Mucosa of descending colon (tissue), 3 donors: ENCODE measurements at regions not wholly inside any gene's neighbourhood (a gene's known extent, or its start where the extent isn't known, plus 50 kb on each side); places are given as distances from the start of the nearest gene placed in this dataset.

Experiments used
- ATAC-seq: fragments of 200-7000 bp; cut with Tn5 transposase; one replicate; pipeline ENCODE4 v1.9.1; 2020; ENCODE audit warnings: mild to moderate bottlenecking, moderate library complexity
- DNase-seq, 3 donors: peaks; one replicate each; pipeline ENCODE4 v3.0.0-alpha.2; 2020
- H3K36me3 ChIP-seq: fragments of 200-600 bp; one replicate; pipeline ENCODE4 v1.8.0; 2021; ENCODE audit warnings: low read depth, mild to moderate bottlenecking
- H3K4me1 ChIP-seq: fragments of 200-600 bp; one replicate; pipeline ENCODE4 v1.8.0; 2021; ENCODE audit warnings: low read depth, mild to moderate bottlenecking
- H3K4me3 ChIP-seq: fragments of 200-600 bp; one replicate; pipeline ENCODE4 v1.8.0; 2021; ENCODE audit warnings: mild to moderate bottlenecking
- H3K9me3 ChIP-seq: fragments of 200-600 bp; one replicate; pipeline ENCODE4 v1.8.0; 2021; ENCODE audit warnings: mild to moderate bottlenecking
- CTCF ChIP-seq: fragments of 200-600 bp; IDR thresholded peaks from one replicate; pipeline ENCODE4 v1.8.0; 2022; ENCODE audit warnings: antibody characterized with exemption, mild to moderate bottlenecking
- intact Hi-C, 2 donors: fragments of 100-400 bp; cut with DNase I in 1 of 2; cut with micrococcal nuclease in 1 of 2; formaldehyde crosslinking; loops; one replicate each; pipeline versions ENCODE4 v1.11.0 to v1.11.1; 2022; cut with DNase I, micrococcal nuclease
- donor health status: DM: no; HTN: no; CAD: no; lungs with moderate emphysema.
- donor health status: DM: no; HTN: no; CAD: no.
- donor health status: DM: no; HTN: yes; CAD: no.

GRCh38 chr12:115035535-115036107 lies 351.6 kb upstream of the TBX3 start:
- Histone ChIP-seq H3K4me1 (no peaks in the 10 kb centered on the region), H3K4me3 (no peak overlapping the region), H3K9me3 (no peaks in the 10 kb centered on the region), H3K36me3 (no peaks in the 10 kb centered on the region)
- ATAC-seq (no peak), DNase-seq (no peak)
- intact Hi-C loops = no loop called here
- no peak for TF ChIP-seq CTCF

GRCh38 chr12:115032521-115032920 lies 348.5 kb upstream of the TBX3 start:
- intact Hi-C loops = no loop called here
- no peak for TF ChIP-seq CTCF
- DNase-seq (no peak), ATAC-seq (no peak)
- Histone ChIP-seq H3K9me3 (no peaks in the 10 kb centered on the region), H3K4me3 (no peak overlapping the region), H3K4me1 (no peaks in the 10 kb centered on the region), H3K36me3 (no peaks in the 10 kb centered on the region)

GRCh38 chr12:115030017-115030416 lies 346.0 kb upstream of the TBX3 start:
- DNase-seq = no peak
- H3K4me1 ChIP-seq = no peaks in the 10 kb centered on the region

GRCh38 chr12:115024531-115024930 lies 340.6 kb upstream of the TBX3 start:
- Histone ChIP-seq H3K4me3 (no peak overlapping the region), H3K36me3 (no peaks in the 10 kb centered on the region), H3K9me3 (peaks cover 3% of the 10 kb centered on the region), H3K4me1 (no peaks in the 10 kb centered on the region)
- intact Hi-C loops = no loop called here
- TF ChIP-seq CTCF = no peak
- DNase-seq (no peak), ATAC-seq (no peak)

More at GRCh38 chr12:115030017-115030416, 346.0 kb upstream of the TBX3 start:
- intact Hi-C loops = no loop called here
- ATAC-seq = no peak
- no peak for TF ChIP-seq CTCF
- Histone ChIP-seq H3K36me3 (no peaks in the 10 kb centered on the region), H3K4me3 (no peak overlapping the region), H3K9me3 (no peaks in the 10 kb centered on the region)

- TF ChIP-seq CTCF = no peak
- peaks cover 3% of the 10 kb centered on the region for H3K9me3 ChIP-seq
- H3K4me3 ChIP-seq = no peak overlapping the region
- intact Hi-C loops = no loop called here
- no peaks in the 10 kb centered on the region for H3K36me3 ChIP-seq
- DNase-seq (peak in 1 of 3 donors; percentile 15), ATAC-seq (no peak)
- no peaks in the 10 kb centered on the region for H3K4me1 ChIP-seq
These were observed 339.6 kb upstream of the TBX3 start for GRCh38 chr12:115023279-115024265.
